H1 (cell line): ENCODE measurements at regions not wholly inside any gene's neighbourhood (a gene's known extent, or its start where the extent isn't known, plus 50 kb on each side); places are given as distances from the start of the nearest gene placed in this dataset.

Source experiments
- CTCF ChIA-PET: fragments of 300-600 bp; sonication (Branson Sonifier 250); formaldehyde crosslinking; loops from one replicate; lab custom pipeline; 2021; ENCODE audit not compliant: partially characterized antibody; lab: Charles Lee
- POLR2A ChIA-PET: fragments of 300-600 bp; sonication (Branson Sonifier 250); formaldehyde crosslinking; loops from one replicate; lab custom pipeline; 2021; ENCODE audit warnings: inconsistent platforms; ENCODE audit not compliant: partially characterized antibody; lab: Charles Lee
- DNase-seq, 2 experiments: peaks; one replicate each; pipeline versions ENCODE4 v3.0.0 to v3.0.0-alpha.2; 2010 to 2022; ENCODE audit warnings: low spot score in 2 of 2, low read depth in 1 of 2, mixed read lengths in 1 of 2
- FAIRE-seq: peaks from 2 replicates; lab custom pipeline; 2011; peaks lifted over from hg19 to GRCh38; lab: Jason Lieb, UNC
- H2AFZ ChIP-seq: 2 replicates; pipeline ENCODE4 v1.8.1; 2012; ENCODE audit warnings: low read length, inconsistent platforms
- H2AK5ac ChIP-seq: 2 replicates; pipeline ENCODE4 v1.6.1; 2013; ENCODE audit warnings: low read depth, low read length
- H2BK120ac ChIP-seq: replicated peaks from 2 replicates; pipeline ENCODE3; 2013; ENCODE audit warnings: low read depth, low read length, inconsistent platforms
- H2BK12ac ChIP-seq: 2 replicates; pipeline ENCODE4 v1.6.1; 2013; ENCODE audit warnings: low read depth, low read length
- H2BK15ac ChIP-seq: 2 replicates; pipeline ENCODE4 v1.6.1; 2013; ENCODE audit warnings: low read length
- H2BK20ac ChIP-seq: 2 replicates; pipeline ENCODE4 v1.6.1; 2013; ENCODE audit warnings: low read length
- H2BK5ac ChIP-seq: 2 replicates; pipeline ENCODE4 v1.6.1; 2013; ENCODE audit warnings: low read depth, low read length
- H3K14ac ChIP-seq: 2 replicates; pipeline ENCODE4 v1.6.1; 2013; ENCODE audit warnings: inconsistent platforms; ENCODE audit not compliant: insufficient read length
- H3K18ac ChIP-seq: 2 replicates; pipeline ENCODE4 v1.6.1; 2013; ENCODE audit warnings: low read length; ENCODE audit errors: extremely low read depth
- H3K23ac ChIP-seq: 2 replicates; pipeline ENCODE4 v1.6.1; 2013; ENCODE audit warnings: inconsistent platforms; ENCODE audit not compliant: insufficient read length
- H3K23me2 ChIP-seq: 2 replicates; pipeline ENCODE4 v1.6.1; 2013; ENCODE audit warnings: low read depth, low read length
- H3K27ac ChIP-seq: 2 replicates; pipeline ENCODE4 v1.6.1; 2011; ENCODE audit warnings: low read depth, low read length, inconsistent platforms
- H3K27me3 ChIP-seq, 4 experiments: replicated peaks in 1 of 4; 1 replicate in 1 of 4; 2 replicates in 3 of 4; pipeline versions ENCODE4 v1.6.1 to v1.8.1; 2011 to 2013; ENCODE audit warnings: low read length in 3 of 4, mild to moderate bottlenecking in 3 of 4, inconsistent platforms in 2 of 4, mixed read lengths in 2 of 4, moderate library complexity in 1 of 4; ENCODE audit not compliant: control insufficient read depth in 3 of 4, insufficient read depth in 3 of 4; ENCODE audit errors: extremely low read depth in 1 of 4
- H3K36me3 ChIP-seq, 4 experiments: 2 replicates each; pipeline versions ENCODE4 v1.6.1 to v1.8.1; 2011 to 2013; ENCODE audit warnings: mild to moderate bottlenecking in 4 of 4, low read length in 3 of 4, moderate library complexity in 2 of 4, control low read depth in 1 of 4, inconsistent platforms in 1 of 4; ENCODE audit not compliant: insufficient read depth in 4 of 4, control insufficient read depth in 2 of 4
- H3K4ac ChIP-seq: replicated peaks from 2 replicates; pipeline ENCODE3; 2013; ENCODE audit warnings: low read length, low read depth, mixed read lengths, inconsistent platforms; ENCODE audit not compliant: insufficient read length
- H3K4me1 ChIP-seq, 4 experiments: replicated peaks in 1 of 4; 1 replicate in 1 of 4; 2 replicates in 3 of 4; pipeline versions ENCODE4 v1.6.1 to v1.8.1; 2011 to 2013; ENCODE audit warnings: low read length in 3 of 4, inconsistent platforms in 2 of 4, mixed read lengths in 1 of 4; ENCODE audit not compliant: insufficient read depth in 4 of 4, control insufficient read depth in 3 of 4
- H3K4me2 ChIP-seq, 2 experiments: 2 replicates each; pipeline versions ENCODE4 v1.6.1 to v1.8.1; 2011 to 2013; ENCODE audit warnings: low read depth in 2 of 2, low read length in 2 of 2, control low read depth in 1 of 2, inconsistent platforms in 1 of 2, mild to moderate bottlenecking in 1 of 2; ENCODE audit not compliant: insufficient read depth in 1 of 2
- H3K4me3 ChIP-seq, 4 experiments: fragments of 200-600, 300-600 bp in 1 of 4; sonication (generic), shearing (Covaris generic), sonication (Bioruptor Twin) in 1 of 4; 2 replicates each; pipeline versions ENCODE4 v1.5.1 to v1.8.1; 2011 to 2016; ENCODE audit warnings: low read length in 4 of 4, low read depth in 3 of 4, control low read depth in 2 of 4, inconsistent platforms in 2 of 4, mild to moderate bottlenecking in 2 of 4, mixed read lengths in 1 of 4, moderate library complexity in 1 of 4; ENCODE audit not compliant: insufficient read depth in 2 of 4; ENCODE audit errors: extremely low read depth in 1 of 4
- H3K56ac ChIP-seq: replicated peaks from 2 replicates; pipeline ENCODE3; 2013; ENCODE audit warnings: low read depth, mild to moderate bottlenecking, mixed read lengths, low read length, inconsistent platforms; ENCODE audit not compliant: insufficient read length
- H3K79me1 ChIP-seq: 2 replicates; pipeline ENCODE4 v1.6.1; 2013; ENCODE audit warnings: low read depth, low read length, control low read depth
- H3K79me2 ChIP-seq, 2 experiments: 2 replicates each; pipeline versions ENCODE4 v1.6.1 to v1.8.1; 2012 to 2013; ENCODE audit warnings: low read length in 2 of 2, mild to moderate bottlenecking in 2 of 2, inconsistent platforms in 1 of 2; ENCODE audit not compliant: insufficient read depth in 2 of 2, control insufficient read depth in 1 of 2
- H3K9ac ChIP-seq, 4 experiments: replicated peaks in 1 of 4; 1 replicate in 1 of 4; 2 replicates in 3 of 4; pipeline versions ENCODE4 v1.6.1 to v1.8.1; 2011 to 2013; ENCODE audit warnings: low read depth in 3 of 4, low read length in 3 of 4, control low read depth in 2 of 4, mild to moderate bottlenecking in 2 of 4, moderate library complexity in 2 of 4, inconsistent platforms in 1 of 4; ENCODE audit errors: extremely low read depth in 1 of 4
- H3K9me3 ChIP-seq, 2 experiments: 2 replicates each; pipeline versions ENCODE4 v1.6.1 to v1.8.1; 2012 to 2013; ENCODE audit warnings: mild to moderate bottlenecking in 2 of 2, moderate library complexity in 2 of 2, control low read depth in 1 of 2, inconsistent platforms in 1 of 2, low read depth in 1 of 2, low read length in 1 of 2, mixed read lengths in 1 of 2; ENCODE audit not compliant: insufficient read depth in 2 of 2
- H4K20me1 ChIP-seq, 2 experiments: replicated peaks in 1 of 2; 2 replicates each; pipeline versions ENCODE3 to v1.8.1; 2011 to 2013; ENCODE audit warnings: inconsistent platforms in 2 of 2, low read length in 2 of 2, mild to moderate bottlenecking in 1 of 2; ENCODE audit not compliant: insufficient read depth in 2 of 2, control insufficient read depth in 1 of 2
- H4K5ac ChIP-seq: 2 replicates; pipeline ENCODE4 v1.6.1; 2013; ENCODE audit warnings: low read length, low read depth, mixed read lengths, inconsistent platforms; ENCODE audit not compliant: insufficient read length
- H4K8ac ChIP-seq: 2 replicates; pipeline ENCODE4 v1.8.0; 2013; ENCODE audit warnings: mild to moderate bottlenecking, moderate library complexity, low read length, inconsistent platforms; ENCODE audit not compliant: insufficient read depth; ENCODE audit errors: extremely low read depth
- H4K91ac ChIP-seq: replicated peaks from 2 replicates; pipeline ENCODE3; 2013; ENCODE audit warnings: low read length, mixed read lengths, inconsistent platforms; ENCODE audit not compliant: insufficient read length
- BACH1 ChIP-seq: IDR thresholded peaks from 2 replicates; pipeline ENCODE4 v1.6.1; 2012; ENCODE audit warnings: low read length, improper control_type of control experiment
- BCL11A ChIP-seq, 2 experiments: IDR thresholded peaks; one replicate each; pipeline ENCODE4 v1.6.1; 2011; ENCODE audit warnings: low read depth in 2 of 2, low read length in 2 of 2, mild to moderate bottlenecking in 2 of 2
- CBX5 ChIP-seq: fragments of 300-800, 300-1000 bp; sonication (generic); IDR thresholded peaks from 2 replicates; pipeline ENCODE4 v1.7.1; 2016; ENCODE audit warnings: antibody characterized with exemption, low read length, low read depth
- CREB1 ChIP-seq: IDR thresholded peaks from 2 replicates; pipeline ENCODE4 v1.6.1; 2012; ENCODE audit warnings: inconsistent platforms
- CTBP2 ChIP-seq: IDR thresholded peaks from 2 replicates; pipeline ENCODE4 v1.7.0; 2011; ENCODE audit warnings: borderline replicate concordance, mild to moderate bottlenecking, moderate library complexity, mixed read lengths, low read length; ENCODE audit not compliant: insufficient read depth, insufficient read length
- EGR1 ChIP-seq: IDR thresholded peaks from 2 replicates; pipeline ENCODE4 v1.6.1; 2011; ENCODE audit warnings: low read depth, low read length, borderline replicate concordance
- EP300 ChIP-seq, 2 experiments: IDR thresholded peaks; 1 replicate in 1 of 2; 2 replicates in 1 of 2; pipeline ENCODE4 v1.6.1; 2011 to 2012; ENCODE audit warnings: low read depth in 2 of 2, low read length in 2 of 2, mild to moderate bottlenecking in 2 of 2, borderline replicate concordance in 1 of 2, inconsistent platforms in 1 of 2, moderate library complexity in 1 of 2
- HDAC2 ChIP-seq, 2 experiments: fragments of 300-600 bp in 1 of 2; sonication (generic) in 1 of 2; IDR thresholded peaks; 2 replicates each; pipeline ENCODE4 v1.6.1; 2011 to 2012; ENCODE audit warnings: low read depth in 2 of 2, low read length in 2 of 2, mild to moderate bottlenecking in 2 of 2, moderate library complexity in 2 of 2, borderline replicate concordance in 1 of 2, inconsistent platforms in 1 of 2
- POU5F1 ChIP-seq: IDR thresholded peaks from 2 replicates; pipeline ENCODE4 v1.6.1; 2011; ENCODE audit warnings: low read depth, mild to moderate bottlenecking, low read length, moderate library complexity
- SIN3A ChIP-seq, 2 experiments: IDR thresholded peaks in 1 of 2; conservative IDR thresholded peaks in 1 of 2; 2 replicates each; pipeline ENCODE4 v1.6.1; 2011 to 2012; ENCODE audit warnings: low read length in 2 of 2, improper control_type of control experiment in 1 of 2, low read depth in 1 of 2, mild to moderate bottlenecking in 1 of 2
- SIRT6 ChIP-seq: IDR thresholded peaks from one replicate; pipeline ENCODE4 v1.7.1; 2012; ENCODE audit warnings: low read length, inconsistent platforms
- TCF12 ChIP-seq: IDR thresholded peaks from 2 replicates; pipeline ENCODE4 v1.6.1; 2011; ENCODE audit warnings: low read depth, mild to moderate bottlenecking, low read length
- ZNF274 ChIP-seq: IDR thresholded peaks from 2 replicates; pipeline ENCODE4 v1.7.0; 2012; ENCODE audit warnings: low read length, borderline replicate concordance; ENCODE audit errors: extremely low read depth
- WGBS, 2 experiments: shearing (Covaris generic) in 1 of 2; methylation state at CpG; one replicate each; pipeline versions ENCODE4 v1.1.6 to v1.1.7; 2013 to 2015; ENCODE audit warnings: low lambda C conversion rate in 2 of 2, mixed read lengths in 2 of 2, inconsistent platforms in 1 of 2, low coverage in 1 of 2, missing lambda C conversion rate in 1 of 2; ENCODE audit not compliant: insufficient replicate concordance in 2 of 2, insufficient coverage in 1 of 2, insufficient read length in 1 of 2; ENCODE audit errors: extremely low coverage in 1 of 2, missing lambda C conversion rate in 1 of 2; 5-methylcytosine and 5-hydroxymethylcytosine counted together
- TF ChIP-seq, protein P1 (sequence below): IDR thresholded peaks from 2 replicates; pipeline ENCODE4 v1.6.1; 2012; ENCODE audit warnings: inconsistent platforms

- no peak overlapping the region for H4K8ac ChIP-seq
- no peaks in the 10 kb centered on the region for H3K79me1 ChIP-seq
- no peak overlapping the region for H2BK120ac ChIP-seq
- no peak overlapping the region for H2AFZ ChIP-seq
- H3K14ac ChIP-seq, result no peak overlapping the region
- H3K9me3 ChIP-seq, result no peaks in the 10 kb centered on the region
- no peak overlapping the region for H3K4me2 ChIP-seq
- H3K4me1 ChIP-seq, result no peaks in the 10 kb centered on the region
- H3K27ac ChIP-seq, result no peak overlapping the region
- TF ChIP-seq POU5F1 (no peak), BACH1 (no peak), EGR1 (no peak), CBX5 (no peak), ZNF274 (no peak), HDAC2 (IDR thresholded peaks at IDR 0.05; ENCODE audit: borderline replicate concordance in 1 of 2, low read depth in 2 of 2, low read length in 2 of 2) (no peak), BCL11A (IDR thresholded peaks at IDR 0.05; ENCODE audit: low read depth in 2 of 2, low read length in 2 of 2) (no peak), SIN3A (conservative IDR thresholded peaks at IDR 0.05 in 1 of 2, IDR thresholded peaks at IDR 0.05 in 1 of 2; ENCODE audit: low read depth in 1 of 2, low read length in 2 of 2) (no peak), CTBP2 (no peak), TCF12 (no peak), EP300 (IDR thresholded peaks at IDR 0.05; ENCODE audit: borderline replicate concordance in 1 of 2, low read depth in 2 of 2, low read length in 2 of 2) (no peak), SIRT6 (no peak), CREB1 (no peak)
- TF ChIP-seq, protein P1, sequence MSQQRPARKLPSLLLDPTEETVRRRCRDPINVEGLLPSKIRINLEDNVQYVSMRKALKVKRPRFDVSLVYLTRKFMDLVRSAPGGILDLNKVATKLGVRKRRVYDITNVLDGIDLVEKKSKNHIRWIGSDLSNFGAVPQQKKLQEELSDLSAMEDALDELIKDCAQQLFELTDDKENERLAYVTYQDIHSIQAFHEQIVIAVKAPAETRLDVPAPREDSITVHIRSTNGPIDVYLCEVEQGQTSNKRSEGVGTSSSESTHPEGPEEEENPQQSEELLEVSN, result no peak
- H2BK12ac ChIP-seq, result no peak overlapping the region
- no peak overlapping the region for H2AK5ac ChIP-seq
- no peak overlapping the region for H2BK5ac ChIP-seq
- no peak overlapping the region for H4K5ac ChIP-seq
- no peak overlapping the region for H3K56ac ChIP-seq
- H3K9ac ChIP-seq, result no peak overlapping the region
- no peak overlapping the region for H2BK15ac ChIP-seq
- no peak overlapping the region for H3K4me3 ChIP-seq
- 92% methylated on average over 3 of the region's 3 CpGs; no CpG with 5 or more reads in 1 of the 2 experiments for WGBS, 2 experiments
- no peaks in the 10 kb centered on the region for H3K27me3 ChIP-seq
- H3K4ac ChIP-seq, result no peak overlapping the region
- no peaks in the 10 kb centered on the region for H4K20me1 ChIP-seq
- H3K36me3 ChIP-seq, result no peaks in the 10 kb centered on the region
- ChIA-PET POLR2A (no interaction called here), CTCF (no interaction called here)
- no peaks in the 10 kb centered on the region for H3K23me2 ChIP-seq
- FAIRE-seq, result no peak
- H3K79me2 ChIP-seq, result no peaks in the 10 kb centered on the region
- no peak overlapping the region for H3K18ac ChIP-seq
- H2BK20ac ChIP-seq, result no peak overlapping the region
- DNase-seq, result no peak
- H4K91ac ChIP-seq, result no peak overlapping the region
- no peak overlapping the region for H3K23ac ChIP-seq
Observed at GRCh38 chr13:86318450-86318849, 519.2 kb upstream of the SLITRK6 start.
